Panc1 (cell line): ENCODE measurements at regions not wholly inside any gene's neighbourhood (a gene's known extent, or its start where the extent isn't known, plus 50 kb on each side); places are given as distances from the start of the nearest gene placed in this dataset.

ENCODE experiments used
- ATAC-seq: fragments of 200-7000 bp; cut with Tn5 transposase; 2 replicates; pipeline ENCODE4 v1.9.1; 2020; ENCODE audit warnings: mild to moderate bottlenecking, moderate library complexity
- BruUV-seq: library from RNA; stranded (reverse); fragments of 400-500 nt; replicated peaks from 2 replicates; lab custom pipeline; 2021; lab: Mats Ljungman, UMichigan
- CTCF ChIA-PET: fragments of 300-600 bp; sonication (Branson Sonifier 250); formaldehyde crosslinking; loops from one replicate; lab custom pipeline; 2022; ENCODE audit warnings: antibody characterized with exemption; lab: Charles Lee
- POLR2A ChIA-PET: fragments of 300-600 bp; sonication (Branson Sonifier 250); formaldehyde crosslinking; loops from one replicate; lab custom pipeline; 2022; ENCODE audit warnings: antibody characterized with exemption; lab: Charles Lee
- DNase-seq: peaks from one replicate; pipeline ENCODE4 v3.0.0-alpha.2; 2010; ENCODE audit warnings: low read depth, low spot score
- H3K27ac ChIP-seq: 2 replicates; pipeline ENCODE4 v1.5.1; 2011; ENCODE audit warnings: mild to moderate bottlenecking, low read length, inconsistent platforms
- H3K27me3 ChIP-seq: fragments of 200-500 bp; sonication (Bioruptor generic); 2 replicates; pipeline ENCODE4 v1.6.0; 2014; ENCODE audit warnings: low read length, inconsistent platforms; ENCODE audit not compliant: control insufficient read depth, insufficient read depth
- H3K36me3 ChIP-seq: fragments of 200-500 bp; sonication (Bioruptor generic); 2 replicates; pipeline ENCODE4 v1.5.1; 2014; ENCODE audit warnings: inconsistent platforms, mild to moderate bottlenecking, low read length, moderate library complexity; ENCODE audit not compliant: control insufficient read depth, insufficient read depth
- H3K4me1 ChIP-seq: 2 replicates; pipeline ENCODE4 v1.5.1; 2011; ENCODE audit warnings: inconsistent platforms, mild to moderate bottlenecking, low read length, moderate library complexity; ENCODE audit not compliant: control insufficient read depth, insufficient read depth
- H3K4me3 ChIP-seq, 2 experiments: 2 replicates each; pipeline ENCODE4 v1.5.1; 2011 to 2012; ENCODE audit warnings: low read depth in 2 of 2, low read length in 2 of 2, mild to moderate bottlenecking in 2 of 2, inconsistent platforms in 1 of 2, moderate library complexity in 1 of 2
- H3K9me3 ChIP-seq: fragments of 200-500 bp; sonication (Bioruptor generic); 2 replicates; pipeline ENCODE4 v1.5.1; 2014; ENCODE audit warnings: low read depth, mild to moderate bottlenecking, inconsistent platforms, low read length, moderate library complexity; ENCODE audit not compliant: control insufficient read depth, insufficient read depth
- CTCF ChIP-seq: fragments of 450-650 bp; IDR thresholded peaks from 2 replicates; pipeline ENCODE4 v1.5.1; 2017; ENCODE audit warnings: mild to moderate bottlenecking
- POLR2AphosphoS5 ChIP-seq: IDR thresholded peaks from 2 replicates; pipeline ENCODE4 v1.6.1; 2012; ENCODE audit warnings: mild to moderate bottlenecking, low read depth, low read length, moderate library complexity
- REST ChIP-seq, 2 experiments: IDR thresholded peaks; 2 replicates each; pipeline ENCODE4 v1.6.1; 2011 to 2012; ENCODE audit warnings: low read depth in 2 of 2, control low read depth in 1 of 2, low read length in 1 of 2, mild to moderate bottlenecking in 1 of 2, moderate library complexity in 1 of 2; ENCODE audit not compliant: insufficient read depth in 1 of 2
- SIN3A ChIP-seq: IDR thresholded peaks from 2 replicates; pipeline ENCODE4 v1.6.1; 2012; ENCODE audit warnings: low read depth, mild to moderate bottlenecking, low read length, moderate library complexity, borderline replicate concordance; ENCODE audit not compliant: insufficient read depth
- TCF7L2 ChIP-seq: IDR thresholded peaks from 2 replicates; pipeline ENCODE4 v1.6.1; 2011; ENCODE audit warnings: mild to moderate bottlenecking, low read depth, low read length, inconsistent platforms
- in situ Hi-C: cut with HindIII; loops from 2 replicates; pipeline ENCODE4 v1.10.0; 2016; ENCODE audit warnings: low sequenced_read_pairs, low pct_unique_long_range_greater_than_20kb
- intact Hi-C: fragments of 100-400 bp; cut with micrococcal nuclease; formaldehyde crosslinking; loops from one replicate; pipeline ENCODE4 v1.10.0; 2022; ENCODE audit not compliant: unreplicated experiment

GRCh38 chr10:125549653-125550052 lies 133.3 kb downstream of the TEX36 start:
- H3K9me3 ChIP-seq: no peaks in the 10 kb centered on the region
- no peak for ATAC-seq
- in situ Hi-C loops (no loop called here), intact Hi-C loops (no loop called here)
- peaks cover 27% of the 10 kb centered on the region for H3K27me3 ChIP-seq
- BruUV-seq: no TSS peak
- H3K27ac ChIP-seq: no peak overlapping the region
- no peak for TF ChIP-seq CTCF
- TF ChIP-seq TCF7L2: no peak
- no peak for TF ChIP-seq POLR2AphosphoS5
- no peak for TF ChIP-seq REST (IDR thresholded peaks at IDR 0.05; ENCODE audit: insufficient read depth in 1 of 2, low read depth in 2 of 2, low read length in 1 of 2)
- TF ChIP-seq SIN3A: no peak
- no peaks in the 10 kb centered on the region for H3K36me3 ChIP-seq
- ChIA-PET CTCF (no interaction called here), POLR2A (no interaction called here)
- no peak for DNase-seq
- H3K4me3 ChIP-seq: no peak overlapping the region
- no peaks in the 10 kb centered on the region for H3K4me1 ChIP-seq

- POLR2A ChIA-PET: no interaction called here
- intact Hi-C loops: no loop called here
- no peaks in the 10 kb centered on the region for H3K36me3 ChIP-seq
- no peak for TF ChIP-seq REST (IDR thresholded peaks at IDR 0.05; ENCODE audit: insufficient read depth in 1 of 2, low read depth in 2 of 2, low read length in 1 of 2)
- no peak for TF ChIP-seq POLR2AphosphoS5
- TF ChIP-seq TCF7L2: no peak
- no peaks in the 10 kb centered on the region for H3K9me3 ChIP-seq
- CTCF ChIA-PET: no interaction called here
- in situ Hi-C loops: no loop called here
- no peak overlapping the region for H3K4me3 ChIP-seq
- H3K27ac ChIP-seq: no peak overlapping the region
- BruUV-seq: no TSS peak
- ATAC-seq (no peak), DNase-seq (no peak)
- no peaks in the 10 kb centered on the region for H3K4me1 ChIP-seq
- H3K27me3 ChIP-seq: peaks cover 25% of the 10 kb centered on the region
These were observed 134.1 kb downstream of the TEX36 start for GRCh38 chr10:125548878-125549277.
